HG03045 (cell line): ENCODE measurements at regions not wholly inside any gene's neighbourhood (a gene's known extent, or its start where the extent isn't known, plus 50 kb on each side); places are given as distances from the start of the nearest gene placed in this dataset.
"Not testable (repeated sequence)": the region's sequence is repeated elsewhere in the genome, so short reads cannot be mapped to it uniquely, and the experiment has no call there.

ENCODE experiments used
- ATAC-seq: cut with Tn5 transposase; IDR thresholded peaks from one replicate; pipeline ENCODE4 v1.9.1; 2021; ENCODE audit warnings: mild to moderate bottlenecking, moderate library complexity; ENCODE audit not compliant: unreplicated experiment

DNA sequence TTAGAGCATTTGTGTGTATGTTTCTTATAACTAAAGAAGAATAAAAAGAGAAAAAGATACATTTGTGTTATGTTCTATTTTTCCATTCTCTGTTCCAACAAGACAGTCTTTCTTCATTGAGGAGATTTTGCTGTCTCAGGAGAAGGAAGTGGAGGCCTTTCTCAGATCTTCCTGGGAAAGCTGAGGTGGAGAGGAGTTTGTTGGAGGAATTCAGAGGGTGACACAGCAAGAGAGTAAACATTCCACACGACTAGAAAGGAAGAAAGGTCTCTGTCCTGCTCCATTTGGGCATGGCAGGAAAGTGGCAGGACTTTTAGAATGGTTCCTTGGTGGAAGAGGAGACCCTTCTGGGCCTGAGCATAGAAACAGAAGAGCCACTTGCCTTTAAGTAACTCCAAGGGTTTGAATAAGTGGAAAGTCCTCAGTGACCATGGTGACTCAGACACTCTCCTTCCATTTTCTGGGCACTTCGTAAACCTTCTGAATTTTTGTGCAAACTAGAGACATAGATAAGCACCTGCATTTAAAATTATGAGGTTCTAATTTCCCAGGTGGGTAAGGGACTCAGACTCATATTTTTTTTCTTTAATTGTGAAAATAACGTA lies 52.3 kb upstream of the COL5A2 start:
- no peak for ATAC-seq

DNA sequence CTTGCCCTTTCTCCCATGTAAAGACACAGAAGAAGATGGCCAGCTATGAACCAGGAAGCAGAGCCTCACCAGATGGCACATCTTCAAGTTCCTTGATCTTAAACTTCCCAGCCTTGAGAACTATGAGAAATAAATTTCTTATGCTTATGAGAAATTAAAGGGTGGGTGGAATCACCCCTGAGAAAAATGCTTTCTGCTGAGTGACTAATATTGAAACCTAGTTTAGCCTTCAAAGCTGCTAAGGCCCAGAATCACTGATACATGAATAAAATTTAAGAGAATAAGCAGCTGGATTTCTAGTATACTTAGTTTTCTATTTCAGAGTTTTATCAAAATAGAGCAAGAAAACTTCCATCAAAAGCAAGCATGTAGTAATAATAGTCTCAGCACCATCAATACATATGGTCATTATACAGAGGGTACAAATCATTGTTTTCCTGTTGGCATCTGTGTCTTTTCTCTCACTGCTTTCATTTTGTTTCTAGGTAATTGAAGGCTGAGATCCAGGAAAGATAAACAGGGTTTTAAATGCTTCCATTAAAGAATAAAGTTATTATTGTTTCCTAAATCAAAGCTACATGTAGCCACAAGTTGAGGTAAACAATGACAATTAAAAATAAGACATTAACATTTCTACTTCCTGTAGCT lies 53.3 kb upstream of the COL5A2 start:
- ATAC-seq, result no peak

GRCh38 chr2:189233527-189233926 lies 54.0 kb upstream of the COL5A2 start:
- no peak for ATAC-seq

DNA sequence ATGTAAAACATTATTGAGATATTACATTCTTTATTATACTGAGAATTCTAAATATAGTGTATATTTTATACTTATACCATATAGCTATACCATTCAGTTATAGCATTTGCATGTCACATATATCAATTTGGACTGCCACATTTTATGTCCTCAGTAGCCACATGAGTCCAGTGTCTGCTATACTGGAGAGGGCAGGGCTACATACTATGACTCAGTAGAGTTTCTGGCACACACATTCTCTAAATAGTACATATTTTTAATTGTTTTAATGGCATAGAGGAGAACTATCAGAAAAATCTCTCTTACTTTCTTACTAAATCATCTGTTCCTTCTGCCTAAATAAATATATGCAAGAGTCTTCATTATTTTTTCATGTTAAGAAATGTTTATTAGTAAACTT lies 55.4 kb upstream of the COL5A2 start:
- no peak for ATAC-seq

DNA sequence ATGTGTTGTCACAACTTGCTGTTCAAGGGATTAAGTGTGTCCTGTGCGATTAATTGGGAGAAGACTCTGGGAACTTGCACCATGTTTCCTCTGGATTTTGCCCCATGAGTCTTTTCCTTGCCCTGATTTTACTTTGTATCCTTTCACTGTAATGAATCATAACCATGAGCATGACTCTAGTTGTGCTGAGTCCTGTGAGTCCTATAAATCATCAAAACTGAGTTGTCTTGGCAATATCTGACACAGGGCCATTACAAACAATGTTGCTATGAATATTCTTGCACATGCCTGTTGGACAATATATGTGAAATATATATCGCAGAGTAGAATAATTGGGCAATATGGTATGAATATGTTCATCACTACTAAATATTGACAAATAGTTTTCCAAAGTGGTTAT lies 56.5 kb upstream of the COL5A2 start:
- ATAC-seq, result no peak

GRCh38 chr2:189238903-189239302 lies 59.3 kb upstream of the COL5A2 start:
- ATAC-seq, result no peak

GRCh38 chr2:189243843-189244242 lies 64.3 kb upstream of the COL5A2 start:
- not testable (repeated sequence) for ATAC-seq

GRCh38 chr2:189247276-189247675 lies 67.7 kb upstream of the COL5A2 start:
- ATAC-seq, result no peak

GRCh38 chr2:189248141-189248540 lies 68.6 kb upstream of the COL5A2 start:
- ATAC-seq, result no peak

DNA sequence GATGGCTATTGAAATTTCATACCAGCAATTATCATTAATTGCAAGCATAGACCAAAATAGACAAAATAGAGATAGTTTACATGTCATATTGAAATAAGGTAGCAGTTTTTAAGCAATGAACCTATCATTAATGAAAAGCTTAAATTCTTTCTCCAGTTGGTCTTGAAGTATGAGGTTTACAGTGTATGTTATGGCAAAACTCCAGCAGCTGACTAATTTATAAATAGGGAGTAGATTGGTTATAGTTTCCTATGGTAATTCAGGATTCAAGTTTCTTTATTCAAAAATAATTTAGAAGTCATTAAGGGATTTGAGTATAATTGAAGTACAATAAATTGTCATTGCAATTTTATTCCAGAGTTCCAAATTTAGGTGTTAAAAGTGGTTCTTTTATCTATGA lies 69.6 kb upstream of the COL5A2 start:
- ATAC-seq, result no peak

GRCh38 chr2:189249901-189250300 lies 70.3 kb upstream of the COL5A2 start:
- no peak for ATAC-seq

DNA sequence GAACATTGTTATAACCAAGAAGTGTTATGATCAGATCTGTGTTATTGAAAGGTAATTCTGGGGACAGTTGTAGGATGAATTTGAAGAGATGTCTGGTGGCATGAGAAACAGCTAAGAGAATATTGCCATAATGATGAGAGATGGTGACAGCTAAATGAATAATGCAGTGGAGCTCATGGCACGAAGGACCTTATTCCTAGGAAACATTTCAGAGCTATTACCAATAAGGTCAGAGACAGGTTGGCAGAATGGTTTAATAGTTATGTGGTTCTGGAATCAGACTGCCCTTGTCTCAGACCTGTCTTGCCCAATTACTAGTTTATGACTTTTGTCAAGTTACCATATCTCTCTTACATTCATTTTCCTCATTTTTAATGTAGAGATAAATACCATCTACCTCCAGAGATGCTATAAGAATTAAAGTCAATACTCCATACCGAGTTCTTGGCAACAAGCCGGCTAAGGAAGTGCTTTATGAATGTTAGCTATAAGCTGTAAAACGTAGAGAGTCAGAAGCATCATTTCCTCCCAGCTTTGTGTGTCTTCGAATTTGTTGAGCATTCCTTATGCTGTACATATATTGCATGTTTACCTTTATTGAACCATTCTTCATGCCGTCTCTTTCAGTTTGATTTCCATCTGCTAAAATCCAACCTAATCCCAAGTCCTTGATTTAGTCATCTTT lies 73.6 kb upstream of the COL5A2 start:
- no peak for ATAC-seq

DNA sequence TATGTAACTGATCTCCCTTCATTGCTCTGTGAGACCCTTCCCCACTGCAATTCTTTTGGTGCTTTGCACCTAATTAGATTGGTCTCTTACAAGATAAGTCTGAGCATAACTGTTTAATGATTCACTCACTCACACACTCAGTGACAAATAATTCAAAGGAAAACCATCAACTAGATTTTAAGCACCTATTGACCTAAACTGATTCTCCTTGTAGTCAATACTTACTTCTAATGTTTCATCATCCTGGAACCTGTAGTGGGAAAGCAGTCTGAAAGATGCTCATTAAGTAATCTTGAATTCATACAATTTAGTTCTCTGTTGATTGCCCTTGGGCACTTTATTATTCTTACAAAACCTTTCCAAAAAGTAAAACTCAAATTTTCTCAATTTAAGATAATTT lies 74.3 kb upstream of the COL5A2 start:
- no peak for ATAC-seq

DNA sequence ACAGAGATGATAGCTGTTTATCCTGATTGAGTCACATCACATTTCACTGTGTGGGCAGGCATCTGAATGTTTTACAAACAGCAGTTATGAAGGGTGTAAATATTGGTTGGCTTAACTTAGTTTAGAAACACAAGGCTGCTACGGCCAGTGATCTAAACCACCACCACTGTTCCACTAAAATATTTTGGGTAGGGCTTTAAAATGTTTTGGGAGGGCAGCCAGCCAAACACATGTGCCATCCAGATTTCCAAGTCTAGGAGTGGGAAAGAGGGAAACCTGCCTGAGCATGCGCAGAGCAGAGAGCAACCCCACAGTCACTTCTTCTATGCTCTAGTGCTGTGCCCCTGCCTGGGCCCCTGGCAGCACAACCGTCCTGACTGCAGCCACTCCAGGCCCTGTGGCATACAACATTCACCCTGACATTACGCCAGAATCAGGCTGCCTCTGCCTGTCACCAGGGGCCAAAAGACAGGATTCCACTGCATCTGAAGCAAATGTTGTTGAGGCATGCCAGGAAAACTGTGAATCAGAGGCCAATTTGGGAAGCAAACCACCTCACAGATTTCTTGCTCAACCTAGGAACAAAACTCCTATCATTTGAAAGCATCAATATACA lies 74.8 kb upstream of the COL5A2 start:
- no peak for ATAC-seq

GRCh38 chr2:189255711-189256110 lies 76.2 kb upstream of the COL5A2 start:
- ATAC-seq, result no peak

GRCh38 chr2:189258616-189259365 lies 79.2 kb upstream of the COL5A2 start:
- ATAC-seq, result no peak

DNA sequence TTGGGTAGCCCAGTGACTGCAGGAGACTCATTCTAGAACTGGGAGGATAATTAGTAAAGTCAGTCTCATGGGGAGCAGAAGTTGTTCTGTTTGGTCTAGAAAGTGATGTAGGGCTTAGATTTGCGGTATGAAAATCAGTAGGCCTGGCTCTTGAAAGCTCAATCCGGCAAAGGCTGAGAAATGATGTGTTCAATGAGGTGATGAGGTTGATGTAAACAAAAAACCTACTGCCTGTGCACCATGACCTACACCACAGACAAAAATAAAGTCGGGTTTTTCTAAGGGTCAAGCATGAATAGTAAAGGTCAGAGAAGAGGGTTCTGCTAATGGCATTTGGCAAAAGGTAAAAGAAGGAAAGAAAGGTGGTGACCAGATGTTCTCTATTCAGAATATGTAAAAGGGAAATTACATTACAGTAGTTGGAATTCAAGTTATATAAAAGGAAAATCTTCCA lies 80.8 kb upstream of the COL5A2 start:
- no peak for ATAC-seq

- ATAC-seq, result no peak
These were observed 81.9 kb upstream of the COL5A2 start for GRCh38 chr2:189261431-189261841.

DNA sequence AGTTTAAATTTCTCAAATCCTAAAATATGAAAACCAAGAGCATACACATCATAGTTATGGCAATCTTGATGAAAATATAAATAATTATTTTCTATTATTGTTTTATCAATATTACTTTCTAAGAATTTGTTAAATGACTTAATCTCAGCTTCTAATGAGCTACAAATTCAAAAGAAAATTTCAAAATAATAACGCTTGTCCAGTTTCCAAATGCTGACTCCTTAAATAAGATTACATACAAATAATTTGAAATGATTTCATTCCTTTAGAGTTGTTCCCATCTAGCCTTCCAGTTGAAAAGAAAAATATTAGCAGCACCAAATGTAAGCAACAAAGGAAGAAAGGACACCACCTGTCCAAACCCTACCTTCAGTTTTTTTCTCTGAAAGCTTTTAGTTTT lies 82.4 kb upstream of the COL5A2 start:
- no peak for ATAC-seq

DNA sequence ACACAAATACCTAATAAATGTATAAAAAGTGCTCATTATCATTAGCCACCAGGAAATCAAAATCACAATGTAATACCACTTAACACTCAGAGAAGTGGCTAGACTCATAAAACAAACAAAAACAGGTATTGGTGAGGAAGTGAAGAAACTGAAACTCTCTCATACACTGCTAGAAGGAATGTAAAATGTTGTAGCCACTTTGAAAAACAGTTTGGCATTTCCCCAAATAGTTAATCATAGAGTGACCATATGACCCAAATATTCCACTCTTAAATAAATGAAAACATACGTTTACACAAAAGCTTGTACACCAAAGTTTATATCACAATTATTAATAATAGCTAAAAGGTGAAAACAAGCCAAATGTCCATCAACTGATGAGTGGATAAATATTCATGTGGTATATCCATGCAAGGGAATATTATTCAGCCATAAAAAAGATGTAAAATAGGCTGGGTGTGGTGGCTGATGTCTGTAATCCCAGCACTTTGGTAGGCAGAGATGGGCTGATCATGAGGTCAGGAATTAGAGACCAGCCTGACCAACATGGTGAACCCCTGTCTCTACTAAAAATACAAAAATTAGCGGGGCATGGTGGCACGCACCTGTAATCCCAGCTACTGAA lies 86.2 kb upstream of the COL5A2 start:
- no peak for ATAC-seq

GRCh38 chr2:189267491-189267890 lies 87.9 kb upstream of the COL5A2 start:
- no peak for ATAC-seq
